HS-5 (cell line): ENCODE measurements at regions not wholly inside any gene's neighbourhood (a gene's known extent, or its start where the extent isn't known, plus 50 kb on each side); places are given as distances from the start of the nearest gene placed in this dataset.
"Not testable (repeated sequence)": the region's sequence is repeated elsewhere in the genome, so short reads cannot be mapped to it uniquely, and the experiment has no call there.

Experiments used
- DNase-seq: peaks from one replicate; pipeline ENCODE4 v3.0.0-alpha.2; 2012; ENCODE audit warnings: low read depth

DNA sequence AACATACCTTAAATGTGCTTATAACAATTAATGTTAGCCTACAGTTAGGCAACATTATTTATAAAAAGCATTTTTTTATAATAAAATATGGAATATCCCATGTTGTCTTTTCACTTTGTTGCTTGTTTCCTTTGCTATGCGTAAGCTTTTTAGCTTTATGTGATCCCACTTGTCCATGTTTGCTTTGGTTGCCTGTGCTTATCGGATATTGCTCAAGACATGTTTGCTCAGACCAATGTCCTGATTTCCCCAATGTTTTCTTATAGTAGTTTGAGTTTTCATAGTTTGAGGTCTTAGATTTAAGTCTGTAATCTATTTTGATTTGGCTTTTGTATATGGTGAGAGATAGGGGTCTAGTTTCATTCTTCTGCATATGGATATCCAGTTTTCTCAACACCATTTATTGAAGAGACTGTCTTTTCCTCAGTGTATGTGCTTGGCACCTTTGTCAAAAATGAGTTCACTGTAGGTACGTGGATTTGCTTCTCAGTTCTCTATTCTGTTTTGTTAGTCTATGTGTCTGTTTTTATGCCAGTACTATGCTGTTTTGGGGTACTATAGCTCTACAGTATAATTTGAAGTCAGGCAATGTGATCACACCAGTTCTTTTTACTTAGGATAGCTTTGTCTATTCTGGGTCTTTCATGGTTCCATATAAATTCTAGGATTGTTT is 592.7 kb upstream of the SEMA6D start:
- DNase-seq, result no peak

DNA sequence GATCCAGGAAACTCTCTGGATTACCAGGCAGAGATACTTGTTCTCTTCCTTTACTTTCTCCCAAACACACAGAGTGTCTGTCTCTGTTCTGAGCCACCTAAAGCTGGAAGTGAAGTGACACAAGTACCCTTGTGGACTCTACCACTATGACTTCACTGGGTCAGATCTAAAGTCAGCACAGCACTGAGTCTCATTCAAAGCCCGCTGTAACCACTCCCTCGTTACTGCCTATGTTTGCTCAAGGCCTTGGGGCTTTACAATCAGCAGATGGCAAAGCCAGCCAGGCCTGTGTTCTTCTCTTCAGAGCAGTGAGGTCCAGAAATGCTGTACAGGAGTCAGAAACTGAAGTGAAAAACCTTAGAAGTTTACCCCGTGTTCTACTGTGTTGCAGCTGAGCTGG is 588.3 kb upstream of the SEMA6D start:
- no peak for DNase-seq

DNA sequence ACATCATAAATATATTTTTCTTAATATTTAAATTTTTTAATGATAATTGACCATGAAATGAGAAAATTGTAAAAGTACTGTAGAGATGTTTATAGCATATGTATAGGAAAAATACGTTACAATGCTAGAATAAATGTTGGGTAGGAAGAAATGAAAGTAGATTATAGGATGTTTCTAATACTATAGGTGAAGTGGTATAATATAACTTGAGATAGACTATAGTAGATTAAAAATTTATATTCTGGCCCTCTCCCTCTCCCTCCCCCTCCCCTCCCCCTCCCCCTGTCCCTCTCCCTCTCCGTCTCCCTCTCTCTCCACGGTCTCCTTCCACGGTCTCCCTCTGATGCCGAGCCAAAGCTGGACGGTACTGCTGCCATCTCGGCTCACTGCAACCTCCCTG is 585.9 kb upstream of the SEMA6D start:
- not testable (repeated sequence) for DNase-seq

DNA sequence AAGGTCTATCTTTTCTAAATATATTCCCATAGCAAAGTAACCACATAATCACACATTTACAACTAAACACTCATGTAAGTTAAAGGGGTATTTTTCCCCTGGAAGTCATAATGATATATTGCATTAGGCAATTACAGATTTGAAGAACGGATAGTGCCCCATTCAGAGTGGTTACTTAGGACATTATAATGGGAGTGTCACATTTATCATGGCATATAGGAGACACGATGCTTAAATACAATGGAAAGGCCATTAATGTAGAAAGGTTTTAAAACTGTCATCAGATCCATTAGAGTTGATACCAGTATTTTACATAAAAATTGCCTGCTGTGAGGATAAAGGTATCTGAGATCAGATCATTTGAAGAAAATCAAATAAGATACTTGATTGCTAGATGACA is 582.0 kb upstream of the SEMA6D start:
- no peak for DNase-seq

DNA sequence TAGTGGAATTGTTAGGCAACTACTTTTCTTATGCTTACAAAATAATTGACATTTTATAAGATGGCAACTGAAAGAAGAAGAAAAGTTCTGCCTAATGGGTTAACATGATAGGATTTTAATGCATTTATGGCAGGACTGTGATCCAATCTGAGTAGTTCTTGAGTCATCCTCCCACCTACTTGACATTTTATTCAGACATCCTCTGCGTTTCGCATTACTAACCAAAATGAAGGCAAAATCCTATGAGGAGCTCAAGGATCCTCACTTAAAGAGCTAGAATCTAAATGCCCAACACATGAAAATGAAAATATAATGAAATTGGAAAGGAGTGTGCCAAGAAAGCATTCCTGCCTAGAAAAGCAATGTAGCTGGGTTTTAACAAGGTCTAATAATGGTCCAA is 581.1 kb upstream of the SEMA6D start:
- DNase-seq, result no peak

DNA sequence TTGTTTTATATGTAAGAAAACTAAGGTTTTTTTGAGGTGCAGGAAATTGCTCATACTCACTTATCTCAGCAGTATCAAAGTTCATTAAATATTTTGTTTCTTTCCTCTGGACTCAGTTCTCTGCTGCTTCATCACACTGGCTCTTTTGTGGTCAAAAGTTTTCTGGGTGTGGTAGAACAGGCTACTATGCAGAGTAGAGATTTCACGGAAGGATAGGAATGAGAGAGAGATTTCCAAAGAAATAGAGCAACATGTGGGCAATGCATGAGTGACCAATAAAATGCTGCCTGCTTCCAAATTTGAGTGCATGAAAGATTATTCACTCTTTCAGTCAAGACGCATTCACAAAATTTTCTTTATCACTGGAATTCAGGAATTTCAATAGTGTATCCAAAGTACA is 577.3 kb upstream of the SEMA6D start:
- peak; percentile 4 for DNase-seq

DNA sequence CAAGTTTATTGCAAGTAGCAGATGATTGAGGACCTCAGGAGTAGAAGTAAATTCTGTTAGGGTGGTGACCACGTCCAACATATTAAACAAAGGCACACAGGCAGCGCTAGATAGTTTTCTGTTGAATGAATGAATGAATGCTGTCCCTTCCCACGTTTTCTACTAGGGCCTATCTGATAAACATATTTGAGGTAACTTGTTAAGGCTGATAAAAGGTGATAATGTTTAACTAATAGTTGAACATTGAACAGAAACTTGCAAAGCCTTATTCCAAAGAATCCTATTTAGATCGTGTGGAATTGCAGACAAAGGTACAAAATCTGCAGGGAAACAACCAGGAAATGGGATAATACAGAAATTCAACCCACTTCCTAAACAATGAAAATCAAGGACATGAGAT is 559.5 kb upstream of the SEMA6D start:
- no peak for DNase-seq

DNA sequence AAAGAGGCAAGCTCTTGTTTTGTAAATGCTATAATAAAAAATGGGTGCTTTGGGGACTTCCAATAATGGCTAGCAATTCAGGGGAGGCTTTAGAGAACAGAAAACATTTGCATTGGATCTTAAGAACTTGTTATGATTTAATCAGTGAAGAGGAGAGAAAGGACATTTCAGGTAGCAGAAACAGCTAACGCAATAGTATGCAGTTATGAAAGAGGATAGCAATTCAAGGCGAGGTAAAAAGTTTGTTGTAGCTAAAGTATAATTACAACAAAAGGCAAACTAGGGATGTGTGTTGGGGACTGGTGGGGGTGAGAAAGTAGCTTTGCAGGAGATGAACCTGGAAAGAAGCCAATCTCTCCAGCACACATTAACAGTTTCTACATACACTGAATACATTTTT is 558.7 kb upstream of the SEMA6D start:
- DNase-seq, result no peak

DNA sequence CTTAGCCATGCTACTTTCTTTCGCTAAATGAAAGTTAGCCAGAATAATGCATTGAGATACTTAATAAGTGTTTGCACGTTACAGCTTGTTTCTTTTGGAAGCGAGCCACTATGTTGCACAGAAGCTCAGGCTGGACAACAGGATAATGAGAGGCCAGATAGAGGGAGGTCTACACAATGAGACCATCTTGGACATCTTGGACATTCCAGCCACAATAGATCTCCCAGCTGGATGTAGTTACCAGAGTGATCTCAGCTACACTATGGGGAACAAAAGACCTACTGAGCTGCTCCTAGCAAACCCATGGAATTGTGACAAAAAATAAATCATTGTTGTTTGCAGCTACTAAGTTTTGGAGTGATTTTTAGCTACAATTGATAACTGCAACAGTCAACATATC is 540.1 kb upstream of the SEMA6D start:
- DNase-seq, result no peak

DNA sequence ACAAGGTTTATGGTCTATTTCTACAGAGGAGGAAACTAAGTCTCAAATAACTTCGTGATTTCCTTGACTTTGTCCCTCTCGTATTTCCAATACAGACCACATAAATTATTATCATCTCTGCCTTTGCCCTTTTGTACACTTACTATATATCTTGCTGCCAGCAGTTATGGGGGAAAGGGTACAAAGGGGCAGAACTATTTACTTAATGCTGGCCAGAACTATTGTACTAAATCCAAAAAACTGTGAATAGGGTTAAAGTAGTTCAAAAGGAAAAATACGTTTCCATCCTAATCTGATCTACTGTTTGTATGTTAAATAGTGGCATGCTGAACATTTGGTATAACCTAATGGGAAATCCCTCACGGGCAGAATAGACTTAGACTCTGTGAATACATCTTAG is 537.3 kb upstream of the SEMA6D start:
- no peak for DNase-seq

DNA sequence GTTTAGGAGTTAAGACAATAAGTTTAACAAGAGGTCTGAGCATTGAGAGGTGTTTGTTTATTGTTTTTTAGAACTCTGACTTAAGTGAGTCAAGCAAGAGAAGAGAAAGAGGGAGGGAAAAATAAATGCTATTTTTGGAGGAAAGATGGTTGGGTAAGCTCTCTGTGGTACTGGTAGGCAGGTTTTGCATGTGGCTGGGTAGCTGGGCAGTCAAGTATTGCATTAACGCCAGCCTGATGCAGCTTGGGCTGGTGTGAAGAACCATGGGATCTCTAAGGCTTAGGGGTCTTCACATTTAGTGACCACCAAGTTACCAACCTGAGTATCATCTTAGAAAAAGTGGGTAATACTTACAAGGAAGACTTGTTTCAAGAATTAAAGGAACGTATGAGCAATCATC is 534.5 kb upstream of the SEMA6D start:
- DNase-seq, result no peak

DNA sequence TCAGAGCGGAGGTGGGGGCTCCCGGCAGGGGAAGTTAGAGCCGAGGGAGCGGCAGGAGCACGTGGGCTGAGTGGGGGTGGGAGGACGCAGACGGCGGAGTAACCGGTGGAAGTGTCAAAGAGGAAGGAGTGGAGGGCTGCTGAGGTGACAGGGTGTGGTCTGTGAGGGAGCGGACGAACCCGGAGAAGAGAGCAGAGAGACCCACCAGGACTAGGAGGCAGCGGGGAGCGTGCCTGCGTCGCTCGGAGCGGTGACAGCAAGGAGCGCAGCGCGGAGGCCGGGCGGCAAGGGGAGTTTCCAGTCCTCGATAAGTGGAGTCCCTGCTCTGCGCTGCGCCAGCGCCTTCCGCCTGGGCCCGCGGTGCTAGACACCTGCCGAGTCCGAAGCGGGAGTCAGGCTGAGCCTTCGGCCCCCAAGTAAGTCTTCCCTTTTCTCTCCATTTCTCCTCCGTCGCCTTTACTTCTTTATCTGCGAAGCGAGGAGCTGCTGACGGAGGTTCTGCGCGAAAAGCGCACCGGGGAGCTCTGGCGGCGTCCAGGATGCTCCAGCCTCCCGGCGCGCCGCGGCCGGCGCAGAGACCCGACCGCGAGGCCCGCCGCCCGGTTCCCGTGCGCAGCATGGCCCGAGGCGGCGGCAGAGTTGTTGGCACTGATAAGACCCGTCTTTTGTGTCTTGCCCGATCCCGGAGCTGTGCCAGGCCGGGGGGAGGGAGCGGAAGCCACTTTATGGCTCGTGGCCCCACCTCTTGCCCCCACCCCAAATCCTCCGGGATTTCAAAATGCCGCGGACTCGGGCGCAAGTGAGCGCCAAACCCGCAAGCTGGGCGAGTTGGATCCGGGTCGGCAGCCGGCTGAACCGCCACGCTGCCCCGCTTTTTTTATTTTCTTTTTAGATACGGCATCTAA is 533.0 kb upstream of the SEMA6D start:
- DNase-seq, result peak; percentile 20

DNA sequence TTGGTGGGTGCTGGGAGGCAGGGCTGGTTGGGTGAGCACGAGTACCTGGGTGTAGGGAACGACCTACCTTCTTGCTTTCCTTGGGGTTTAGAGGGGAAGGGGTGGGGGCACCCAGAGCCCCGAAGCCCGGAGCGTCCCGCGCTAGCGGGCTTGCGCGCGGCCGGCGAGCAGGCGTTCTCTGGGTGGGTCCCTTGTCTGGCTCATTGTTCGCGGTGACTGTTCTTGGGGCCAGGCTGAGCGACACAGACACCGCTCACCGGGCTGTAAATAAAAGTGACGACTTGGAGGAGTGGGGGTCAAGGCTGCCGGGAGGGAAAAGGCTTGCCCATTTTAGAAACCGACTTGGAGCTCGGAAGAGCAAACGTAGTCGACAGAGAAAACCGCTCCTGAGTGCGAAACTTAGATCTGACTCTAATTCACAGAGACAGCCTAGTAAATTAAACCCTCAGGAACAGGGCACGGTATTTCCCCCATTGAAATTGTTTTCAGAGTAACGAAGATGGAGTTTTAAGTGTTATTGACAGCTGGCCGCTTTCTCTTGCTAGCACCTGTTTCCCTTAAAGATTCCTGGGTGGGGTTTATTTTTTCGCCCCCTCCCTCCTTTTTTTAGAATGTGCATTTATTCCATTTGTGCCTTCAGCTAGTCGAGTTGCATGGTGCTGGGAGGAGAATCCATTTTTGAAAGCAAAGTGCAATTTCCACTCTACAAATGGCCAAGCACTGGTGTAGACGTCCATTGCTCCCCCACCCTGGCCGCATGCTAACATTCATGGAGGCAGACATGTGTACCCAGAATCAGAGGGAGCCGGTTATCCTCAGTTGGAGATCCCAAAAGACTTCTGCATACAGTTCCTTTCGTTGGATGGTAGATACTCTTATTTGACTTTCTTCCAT is 532.1 kb upstream of the SEMA6D start:
- no peak for DNase-seq

DNA sequence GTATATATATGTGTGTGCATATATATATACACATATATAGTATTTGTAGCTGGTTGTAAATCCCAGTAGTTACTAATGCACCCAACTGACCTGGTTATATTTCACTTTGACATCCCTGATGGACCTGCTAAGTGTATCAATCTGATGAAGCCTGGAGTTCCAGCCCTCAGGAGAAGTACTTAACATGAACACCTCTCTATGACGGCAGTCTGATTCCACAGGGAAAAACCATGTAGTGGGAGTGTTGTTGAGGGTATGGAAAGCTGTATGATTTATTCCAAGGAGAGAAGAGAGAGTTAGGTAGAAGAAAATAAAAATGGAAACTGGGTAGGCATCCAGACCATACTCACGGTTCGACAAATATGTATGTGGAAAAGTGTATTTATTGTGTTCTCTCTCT is 531.2 kb upstream of the SEMA6D start:
- DNase-seq, result no peak

DNA sequence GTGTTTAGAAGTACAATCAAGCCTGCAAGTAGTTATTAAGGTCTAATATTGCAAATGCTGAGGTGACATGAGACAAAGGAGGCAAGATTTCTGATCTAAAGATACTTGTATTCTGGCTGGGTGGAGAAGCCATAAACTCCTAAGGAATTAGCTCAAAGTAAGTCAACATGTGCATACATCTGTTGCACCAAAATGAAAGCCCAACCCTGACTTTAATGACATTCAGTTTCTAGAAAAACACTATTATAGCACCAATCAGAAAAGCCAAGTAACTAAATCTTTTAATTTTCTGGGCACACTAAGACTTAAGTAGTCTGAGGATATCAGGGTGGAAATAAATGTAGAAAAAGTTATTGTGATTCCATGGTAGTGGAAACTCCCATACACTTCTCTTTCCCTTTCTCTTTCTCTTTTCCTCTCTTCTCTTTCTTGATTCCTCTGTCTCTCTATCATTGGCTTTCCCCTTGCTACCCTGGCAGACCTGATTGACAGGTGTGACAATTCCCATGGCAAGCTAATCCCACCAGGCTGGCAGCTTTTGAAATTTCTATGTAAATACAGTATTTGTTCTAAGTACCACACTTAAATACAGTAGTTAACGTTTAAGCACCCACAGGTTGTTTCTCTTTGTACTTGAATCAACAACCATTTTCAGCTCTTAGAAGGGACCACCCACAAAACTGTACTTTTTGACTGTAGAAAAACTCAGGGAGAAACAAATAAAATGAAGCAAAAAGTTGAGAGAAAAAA is 528.4 kb upstream of the SEMA6D start:
- DNase-seq, result no peak

DNA sequence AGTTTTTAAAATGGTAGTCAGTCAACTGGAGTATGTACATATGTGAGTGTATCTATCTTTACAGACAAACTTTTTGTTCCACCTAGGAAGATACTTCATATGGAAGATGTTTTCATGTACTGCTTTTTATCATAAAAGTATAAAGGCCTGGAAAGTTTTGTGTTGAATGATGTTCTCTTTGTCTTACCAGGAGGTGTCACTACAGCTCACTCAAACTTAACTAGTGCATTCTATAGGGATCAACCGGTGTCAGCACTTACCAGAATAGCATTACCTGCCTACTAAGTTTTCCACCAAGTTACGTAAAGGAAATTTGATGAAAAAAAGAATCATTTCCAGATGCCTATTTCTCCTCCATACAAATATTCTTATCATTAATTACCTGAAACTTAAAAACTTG is 522.6 kb upstream of the SEMA6D start:
- peak; percentile 9 for DNase-seq

DNA sequence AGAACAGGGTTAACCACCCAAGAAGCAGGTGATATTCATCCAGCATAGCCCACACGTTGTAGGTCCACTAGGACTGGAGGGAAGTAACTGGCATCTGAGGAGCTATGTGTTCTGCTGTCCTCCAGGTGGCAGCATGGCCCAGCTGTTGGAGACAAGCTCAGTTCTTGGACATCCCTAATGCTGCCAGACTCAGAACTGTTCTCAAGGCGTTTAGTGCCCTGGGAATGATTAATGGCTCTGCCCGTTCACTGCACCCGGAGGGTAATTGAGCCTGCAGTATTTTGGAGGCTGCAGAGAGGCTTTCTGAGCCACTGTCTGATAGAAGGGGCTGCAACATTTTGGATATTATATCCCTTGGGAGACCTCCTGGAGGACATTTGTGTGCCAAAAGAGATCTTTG is 521.3 kb upstream of the SEMA6D start:
- peak; percentile 54 for DNase-seq

DNA sequence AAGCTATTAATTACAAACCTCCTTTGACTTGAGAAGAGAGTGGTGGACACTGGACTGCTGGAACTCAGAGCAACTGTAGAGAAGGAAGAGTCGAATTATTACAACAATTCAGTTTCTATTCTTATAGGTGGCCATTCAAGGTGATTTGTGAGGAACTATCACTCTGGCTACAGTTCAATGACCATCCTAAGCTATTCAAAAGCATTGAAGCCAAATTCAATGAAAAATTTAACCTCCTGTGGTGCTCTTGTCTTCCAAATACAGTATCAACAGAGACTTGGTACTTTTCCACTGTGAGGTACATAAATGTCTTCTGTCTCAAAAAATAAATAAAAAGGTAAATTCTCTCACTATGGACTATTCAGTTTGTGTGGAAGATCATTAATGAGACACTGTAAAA is 513.3 kb upstream of the SEMA6D start:
- no peak for DNase-seq

DNA sequence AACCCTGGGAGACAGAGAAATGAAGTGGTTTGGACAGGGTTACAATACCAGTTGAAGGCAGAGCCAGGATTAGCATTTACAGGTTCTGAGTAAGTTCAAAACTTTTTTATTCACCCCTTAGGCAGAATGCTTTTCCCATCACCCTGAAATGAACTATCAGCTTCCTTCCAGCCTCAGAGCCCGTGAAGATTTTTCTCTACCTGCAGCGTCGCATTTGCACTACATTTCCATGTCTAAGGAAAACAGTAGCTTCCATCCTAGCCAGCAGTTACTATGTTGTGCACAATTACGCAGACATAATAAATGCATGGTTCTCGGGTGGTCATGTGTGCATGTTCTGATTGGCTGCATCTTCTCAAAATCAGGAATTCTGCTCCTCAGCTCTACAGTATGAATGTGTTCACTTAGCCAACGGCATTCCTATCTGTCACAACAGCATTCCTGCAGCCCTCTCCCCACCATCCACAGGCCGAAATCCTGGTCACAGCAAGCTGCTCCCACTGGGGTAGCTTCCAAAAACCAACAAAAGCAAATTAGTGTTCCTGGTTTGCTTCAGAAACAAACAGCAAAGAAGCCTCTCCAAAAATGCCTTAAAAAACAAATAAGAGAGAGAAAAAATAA is 510.8 kb upstream of the SEMA6D start:
- DNase-seq, result no peak

DNA sequence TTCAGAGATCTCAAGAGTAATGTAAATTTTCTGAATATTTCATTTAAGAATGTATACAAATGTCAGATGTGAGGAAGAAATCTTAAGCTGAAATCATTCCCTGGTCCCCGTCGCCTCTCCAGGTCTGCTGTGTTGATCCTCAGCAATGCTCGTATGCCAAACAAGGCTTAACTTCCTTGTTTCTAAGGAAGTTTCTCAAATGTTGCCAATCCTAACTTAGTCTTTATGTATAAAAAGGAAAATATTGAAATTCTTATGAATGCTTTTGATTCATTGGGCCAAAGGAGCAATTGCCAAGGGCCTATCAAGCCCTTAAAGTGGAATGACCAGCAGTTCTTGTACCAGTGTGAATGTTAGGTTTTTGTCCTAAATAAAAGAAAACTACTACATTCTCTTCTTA is 507.7 kb upstream of the SEMA6D start:
- no peak for DNase-seq

DNA sequence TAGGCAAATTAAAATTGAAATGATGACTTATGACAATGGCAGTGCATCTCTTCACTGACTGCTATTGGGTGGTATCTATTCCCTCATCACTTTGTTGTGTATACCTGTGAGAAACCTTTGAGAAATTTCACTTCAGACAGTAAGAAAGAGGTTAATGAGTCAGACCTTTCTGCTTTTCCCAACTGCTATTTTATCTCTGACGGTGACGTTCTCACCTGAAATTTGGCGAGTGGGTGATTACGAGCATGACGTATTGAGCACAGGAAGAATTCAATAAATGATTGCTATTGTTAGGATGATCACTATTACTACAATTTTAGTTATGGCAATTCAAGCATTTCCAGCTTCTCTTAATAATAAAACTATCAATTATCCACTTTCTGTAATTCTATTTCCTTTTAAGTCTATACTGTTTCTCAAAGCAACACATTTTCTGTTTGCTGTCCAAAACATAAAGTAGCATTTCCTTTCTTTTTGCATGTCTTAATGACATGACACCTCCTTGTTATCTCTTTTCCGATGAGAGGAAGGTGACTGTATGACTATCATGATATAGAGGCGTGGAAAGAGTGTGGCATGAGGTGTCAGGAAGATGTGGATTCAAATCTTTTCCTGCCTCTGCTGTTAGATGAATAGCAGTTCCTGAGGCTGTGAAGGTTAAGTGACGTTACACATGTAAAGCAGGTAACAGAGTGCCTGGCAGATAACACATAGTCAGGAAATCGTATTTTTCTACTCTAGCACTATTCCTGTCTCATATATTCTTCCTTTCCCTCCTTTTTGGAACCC is 504.9 kb upstream of the SEMA6D start:
- DNase-seq, result no peak
